Spleen (tissue), 11 donors: ENCODE measurements at regions not wholly inside any gene's neighbourhood (a gene's known extent, or its start where the extent isn't known, plus 50 kb on each side); places are given as distances from the start of the nearest gene placed in this dataset.

Experiments
- DNase-seq: peaks from one replicate; pipeline ENCODE4 v3.0.0-alpha.2; 2020
- H3K27ac ChIP-seq, 8 donors: fragments of 200-600 bp; sonication (generic) in 7 of 8; 1 replicate in 4 of 8; 2 replicates in 4 of 8; pipeline versions ENCODE4 v1.5.0 to v1.8.0; 2016 to 2021; ENCODE audit warnings: inconsistent platforms in 4 of 8, mild to moderate bottlenecking in 4 of 8, moderate library complexity in 1 of 8
- H3K27me3 ChIP-seq, 7 donors: fragments of 200-600 bp; sonication (generic) in 6 of 7; replicated peaks in 1 of 7; 1 replicate in 4 of 7; 2 replicates in 3 of 7; pipeline versions ENCODE4 v1.5.0 to v1.8.0; 2016 to 2021; ENCODE audit warnings: inconsistent platforms in 3 of 7, mild to moderate bottlenecking in 1 of 7
- H3K36me3 ChIP-seq, 6 donors: fragments of 200-600 bp; sonication (generic) in 5 of 6; 1 replicate in 4 of 6; 2 replicates in 2 of 6; pipeline versions ENCODE4 v1.5.0 to v1.8.0; 2016 to 2021; ENCODE audit warnings: inconsistent platforms in 2 of 6
- H3K4me1 ChIP-seq, 6 donors: fragments of 200-600 bp; sonication (generic) in 5 of 6; 1 replicate in 3 of 6; 2 replicates in 3 of 6; pipeline versions ENCODE4 v1.5.0 to v1.8.0; 2016 to 2021; ENCODE audit warnings: inconsistent platforms in 3 of 6
- H3K4me3 ChIP-seq, 8 donors: fragments of 200-600 bp; sonication (generic) in 7 of 8; 1 replicate in 4 of 8; 2 replicates in 4 of 8; pipeline versions ENCODE4 v1.5.0 to v1.8.0; 2016 to 2021; ENCODE audit warnings: inconsistent platforms in 4 of 8, mild to moderate bottlenecking in 4 of 8, moderate library complexity in 2 of 8
- H3K9me3 ChIP-seq, 8 donors: fragments of 200-600 bp; sonication (generic) in 7 of 8; 1 replicate in 4 of 8; 2 replicates in 4 of 8; pipeline versions ENCODE4 v1.5.0 to v1.8.0; 2016 to 2021; ENCODE audit warnings: inconsistent platforms in 4 of 8
- CTCF ChIP-seq, 11 experiments: fragments of 200-600 bp in 7 of 11; fragments of 450-650 bp in 4 of 11; sonication (generic) in 4 of 11; IDR thresholded peaks in 8 of 11; conservative IDR thresholded peaks in 3 of 11; 1 replicate in 7 of 11; 2 replicates in 4 of 11; pipeline versions ENCODE4 v1.4.0 to v1.8.0; 2016 to 2021; ENCODE audit warnings: antibody characterized with exemption in 11 of 11, inconsistent platforms in 4 of 11, mild to moderate bottlenecking in 1 of 11
- POLR2A ChIP-seq, 3 donors: fragments of 450-650 bp; IDR thresholded peaks; one replicate each; pipeline ENCODE4 v1.5.1; 2017; ENCODE audit warnings: antibody characterized with exemption in 3 of 3, mild to moderate bottlenecking in 1 of 3
- POLR2AphosphoS5 ChIP-seq, 3 donors: sonication (generic); formaldehyde crosslinking; IDR thresholded peaks; one replicate each; pipeline ENCODE4 v1.5.1; 2017; ENCODE audit warnings: antibody characterized with exemption in 3 of 3
- WGBS, 5 donors: extraction: QIAGEN DNeasy Blood & Tissue Kit in 3 of 5; methylation state at CpG; one replicate each; pipeline versions ENCODE4 v1.1.5 to v1.1.7; 2013 to 2018; 5-methylcytosine and 5-hydroxymethylcytosine counted together
- intact Hi-C: fragments of 100-400 bp; cut with DNase I; formaldehyde crosslinking; loops from one replicate; pipeline ENCODE4 v1.15.0; 2023; ENCODE audit warnings: low total_unique reads
- donor health status: healthy with polysubstance abuse.
- donor health status: DM: no; HTN: no; CAD: no; lungs with moderate emphysema.
- donor health status: DM: no; HTN: no; CAD: no.
- donor health status: Bipolar disorder and iron deficiency.
- donor health status: healthy.
- donor health status: DM: no; HTN: no; CAD: no.
- donor health status: DM: yes; HTN: yes; CAD: no.

GRCh38 chr17:17398188-17398942, 78.4 kb upstream of the MED9 start:
- Histone ChIP-seq H3K27ac (peak overlapping the region in 3 of 8 donors; percentile 23 to 26 (median 24)), H3K4me1 (peaks cover 5 to 31% (median 10%) of the 10 kb centered on the region in 6 donors), H3K36me3 (no peaks in the 10 kb centered on the region)

GRCh38 chr17:17398943-17399926, 77.6 kb upstream of the MED9 start:
- Histone ChIP-seq H3K27me3 (no peaks in the 10 kb centered on the region), H3K4me1 (peaks cover 12 to 40% (median 19%) of the 10 kb centered on the region in 6 donors), H3K36me3 (no peaks in the 10 kb centered on the region), H3K4me3 (no peak overlapping the region), H3K9me3 (no peaks in the 10 kb centered on the region), H3K27ac (peak overlapping the region in 3 of 8 donors; percentile 23 to 26 (median 24))
- peak; percentile 39 for DNase-seq
- WGBS, 5 donors = 77 to 79% (median 79%) methylated on average over 15 of the region's 15 CpGs
- intact Hi-C loops = no loop called here
- TF ChIP-seq CTCF (IDR thresholded peaks at IDR 0.05 in 8 of 11, conservative IDR thresholded peaks at IDR 0.05 in 3 of 11) (no peak), POLR2AphosphoS5 (IDR thresholded peaks at IDR 0.05) (no peak), POLR2A (IDR thresholded peaks at IDR 0.05) (no peak)

More at GRCh38 chr17:17398188-17398942, 78.4 kb upstream of the MED9 start:
- Histone ChIP-seq H3K9me3 (no peaks in the 10 kb centered on the region), H3K4me3 (no peak overlapping the region), H3K27me3 (no peaks in the 10 kb centered on the region)
- 52 to 70% (median 58%) methylated on average over 8 of the region's 8 CpGs for WGBS, 5 donors
- no peak for DNase-seq
- intact Hi-C loops = no loop called here
- TF ChIP-seq POLR2A (IDR thresholded peaks at IDR 0.05) = no peak
- no peak for TF ChIP-seq POLR2AphosphoS5 (IDR thresholded peaks at IDR 0.05)
- TF ChIP-seq CTCF (IDR thresholded peaks at IDR 0.05 in 8 of 11, conservative IDR thresholded peaks at IDR 0.05 in 3 of 11) = no peak

GRCh38 chr17:17400070-17400469, 76.7 kb upstream of the MED9 start:
- peaks cover 14 to 48% (median 26%) of the 10 kb centered on the region in 6 donors for H3K4me1 ChIP-seq
- H3K9me3 ChIP-seq = no peaks in the 10 kb centered on the region
- no peak overlapping the region for H3K4me3 ChIP-seq
- no peak overlapping the region for H3K27ac ChIP-seq
- TF ChIP-seq CTCF (IDR thresholded peaks at IDR 0.05 in 8 of 11, conservative IDR thresholded peaks at IDR 0.05 in 3 of 11) (no peak), POLR2AphosphoS5 (IDR thresholded peaks at IDR 0.05) (no peak), POLR2A (IDR thresholded peaks at IDR 0.05) (no peak)
- no peaks in the 10 kb centered on the region for H3K27me3 ChIP-seq
- H3K36me3 ChIP-seq = no peaks in the 10 kb centered on the region
- intact Hi-C loops = no loop called here
- WGBS, 5 donors = 89 to 92% (median 90%) methylated on average over 12 of the region's 12 CpGs
- DNase-seq = no peak
